NCI-H748 (cell line): ENCODE measurements at regions not wholly inside any gene's neighbourhood (a gene's known extent, or its start where the extent isn't known, plus 50 kb on each side); places are given as distances from the start of the nearest gene placed in this dataset.

Experiments used
- DNase-seq: peaks from one replicate; lab custom pipeline; 2025; ENCODE audit not compliant: unreplicated experiment; lab: John Stamatoyannopoulos, UW

GRCh38 chr19:28019901-28020300 lies 1193.0 kb downstream of the UQCRFS1 start:
- no peak for DNase-seq

DNA sequence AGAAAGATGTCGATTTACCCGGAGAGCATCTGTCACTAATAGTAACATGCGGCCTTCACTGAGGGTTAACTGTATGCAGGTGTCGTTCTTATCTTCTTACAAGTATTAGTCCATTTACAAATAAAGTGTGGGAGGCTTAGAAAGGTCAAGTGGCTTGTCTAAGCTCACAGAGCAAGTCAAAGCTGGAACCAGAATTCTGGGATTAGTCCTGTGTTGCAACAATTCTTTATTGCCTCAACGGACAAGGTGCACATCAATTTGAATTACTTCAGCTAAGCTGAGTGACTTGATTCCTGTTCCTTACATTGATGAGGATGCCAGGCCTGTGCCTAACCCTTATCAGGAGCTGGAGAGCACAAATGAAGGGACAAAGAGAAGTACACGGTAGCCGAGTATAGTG lies 1193.6 kb downstream of the UQCRFS1 start:
- no peak for DNase-seq

GRCh38 chr19:28018499-28018898 lies 1194.5 kb downstream of the UQCRFS1 start:
- DNase-seq = no peak

DNA sequence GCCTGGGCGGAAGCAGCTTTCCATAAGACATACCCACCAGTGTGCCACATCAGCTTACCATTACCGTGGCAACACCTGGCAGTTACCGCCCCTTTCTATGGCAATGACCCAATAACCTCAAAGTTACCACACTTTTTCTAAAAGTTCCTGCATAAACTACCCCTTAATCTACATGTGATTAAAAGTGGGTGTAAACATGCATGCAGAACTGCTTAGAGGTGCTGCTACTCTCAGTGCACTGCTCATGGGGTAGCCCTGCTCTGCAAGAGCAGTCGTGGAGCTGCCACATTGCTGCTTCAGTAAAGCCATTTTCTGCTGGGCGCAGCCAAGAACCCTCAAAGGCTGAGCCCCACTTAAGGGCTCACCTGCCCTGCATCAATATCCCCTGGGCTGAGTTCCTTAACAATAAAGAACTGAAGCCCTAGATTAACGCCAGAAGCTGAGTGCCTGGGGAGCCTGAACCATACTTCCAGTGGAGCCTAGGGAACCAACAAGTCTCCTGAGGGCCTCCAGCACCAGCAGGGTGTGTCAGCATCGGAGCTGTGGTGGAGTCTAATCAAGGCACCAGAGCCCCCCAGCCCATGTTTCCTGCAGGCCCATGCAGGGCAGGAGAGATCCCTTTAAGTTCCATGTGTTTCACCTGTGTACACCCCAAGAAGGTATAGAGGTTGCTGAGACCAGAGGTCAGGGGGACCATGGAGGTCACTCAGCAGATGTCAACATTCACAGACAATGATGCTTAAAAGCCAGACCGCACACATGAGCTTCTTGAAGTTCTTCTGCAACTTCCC lies 1198.1 kb downstream of the UQCRFS1 start:
- no peak for DNase-seq

- DNase-seq = no peak
Measured at GRCh38 chr19:28012361-28012760, 1200.6 kb downstream of the UQCRFS1 start.

GRCh38 chr19:28010656-28011055 lies 1202.3 kb downstream of the UQCRFS1 start:
- DNase-seq = no peak

GRCh38 chr19:28009696-28010095 lies 1203.3 kb downstream of the UQCRFS1 start:
- no peak for DNase-seq

DNA sequence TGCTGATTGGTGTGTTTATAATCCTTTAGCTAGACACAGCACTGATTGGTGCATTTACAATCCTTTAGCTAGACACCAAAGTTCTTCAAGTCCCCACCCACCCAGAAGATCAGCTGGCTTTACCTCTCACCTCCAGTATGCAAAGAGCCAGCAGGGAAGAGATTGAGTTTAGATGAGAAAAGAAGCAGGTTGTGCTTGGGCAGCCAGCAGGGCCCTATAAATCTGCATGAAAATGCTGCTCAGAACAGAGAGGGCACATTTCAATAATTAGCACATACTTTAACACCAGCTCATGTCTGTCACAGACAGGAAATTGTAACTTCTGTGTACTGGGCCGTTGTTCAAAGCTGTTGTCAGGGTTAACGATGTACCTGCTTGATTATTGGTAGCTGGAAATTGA lies 1204.3 kb downstream of the UQCRFS1 start:
- no peak for DNase-seq

- DNase-seq = no peak
Measured at GRCh38 chr19:28003543-28003942, 1209.4 kb downstream of the UQCRFS1 start.

DNA sequence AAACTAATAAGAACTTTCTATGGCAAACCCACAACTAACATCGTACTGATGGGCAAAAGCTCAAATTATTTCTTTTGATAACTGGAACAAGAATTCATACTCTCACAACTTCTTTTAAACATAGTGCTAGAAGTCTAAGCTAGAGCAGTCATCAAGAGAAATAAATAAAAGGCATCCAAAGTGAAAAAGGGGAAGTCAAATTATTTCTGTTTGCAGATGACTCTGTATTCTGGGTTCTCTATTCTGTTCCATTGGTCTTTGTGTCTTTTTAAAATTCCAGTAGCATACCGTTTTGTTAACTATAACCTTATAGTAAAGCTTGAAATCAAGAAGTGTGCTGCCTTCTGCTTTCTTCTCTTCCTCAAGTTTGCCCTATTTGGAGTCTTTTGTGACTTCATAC lies 1215.9 kb downstream of the UQCRFS1 start:
- no peak for DNase-seq

DNA sequence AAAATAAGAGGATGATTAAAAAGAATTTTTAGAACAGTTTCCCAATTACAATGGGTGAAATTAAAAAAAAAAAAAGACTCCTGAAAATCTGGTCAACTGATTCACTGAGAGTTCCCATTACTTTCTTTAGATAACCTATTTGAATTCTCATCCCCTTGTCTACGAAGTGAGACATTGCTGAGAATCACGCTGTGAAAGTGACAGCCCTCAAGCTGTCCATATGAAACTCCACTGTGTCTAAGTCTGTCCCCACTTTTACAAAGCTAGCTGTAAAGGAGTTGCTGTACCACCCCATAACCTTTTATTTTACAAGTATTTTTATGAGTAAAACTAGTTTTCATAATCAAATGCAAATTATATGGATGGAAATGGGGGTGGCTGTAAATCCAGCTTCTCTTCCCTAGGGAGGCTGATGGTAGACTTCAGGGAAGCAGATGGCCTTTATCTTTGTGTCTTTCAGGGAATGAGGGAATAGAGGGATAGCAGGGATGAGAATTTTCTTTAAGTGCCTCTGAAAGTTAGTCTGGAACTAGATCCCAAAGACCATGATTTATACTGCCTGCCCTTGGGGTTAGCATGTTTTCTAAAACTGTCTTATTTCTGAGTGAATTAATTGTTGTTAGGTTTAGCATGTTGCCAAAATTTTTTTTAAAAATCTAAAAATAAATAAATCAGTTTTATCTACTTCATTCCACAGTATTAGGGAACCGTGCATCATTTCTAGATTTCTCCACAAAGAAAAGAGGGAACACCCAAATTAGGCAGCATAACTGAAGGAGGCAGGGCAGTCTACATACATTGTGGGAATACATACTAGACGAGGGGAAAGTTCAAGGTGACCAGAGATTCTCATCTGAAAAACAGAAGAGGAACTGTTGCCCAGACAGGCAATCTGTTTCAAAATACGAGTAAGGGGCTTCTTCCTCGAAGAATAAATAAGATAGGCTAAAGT lies 1219.1 kb downstream of the UQCRFS1 start:
- DNase-seq = no peak

DNA sequence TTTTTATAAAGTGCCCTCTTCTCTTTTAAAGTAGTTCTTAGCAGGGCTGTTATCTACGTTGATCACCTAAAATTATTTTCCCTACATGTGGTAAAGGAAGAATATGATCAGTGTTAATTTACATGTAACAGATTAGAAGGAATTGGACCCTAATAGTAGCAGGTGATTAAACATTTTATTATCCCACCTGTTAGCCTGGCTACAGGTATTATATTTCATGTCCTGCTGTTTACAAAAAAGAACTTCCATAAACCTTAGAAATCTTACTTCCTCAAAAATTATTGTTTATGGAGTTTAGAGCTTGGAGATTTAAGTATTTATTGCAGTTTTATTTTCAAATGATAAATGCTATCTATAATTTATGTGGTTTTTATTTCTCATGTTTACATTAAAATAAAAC lies 1226.7 kb downstream of the UQCRFS1 start:
- DNase-seq = no peak

- DNase-seq = no peak
Measured at GRCh38 chr19:27975419-27976005, 1237.4 kb downstream of the UQCRFS1 start.

DNA sequence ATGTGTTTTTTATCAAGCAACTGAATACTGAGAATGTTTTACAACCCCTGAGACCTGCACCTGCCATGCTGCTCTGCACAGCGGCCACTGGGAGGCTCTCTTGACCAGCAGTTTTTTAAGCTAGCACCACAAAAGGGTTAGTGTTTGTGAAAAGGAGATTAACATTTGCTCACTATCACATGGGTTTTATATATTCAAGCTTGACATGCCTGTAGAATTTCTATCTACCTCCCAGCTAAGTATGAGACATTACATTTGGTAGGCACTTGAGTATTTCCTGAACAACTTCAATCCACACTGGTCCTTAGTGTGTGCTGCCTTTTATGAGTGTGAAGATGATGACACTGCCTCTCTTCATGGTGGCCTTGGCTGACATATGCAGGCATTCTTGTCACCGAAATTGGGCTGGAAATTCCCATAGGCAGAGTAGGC lies 1238.9 kb downstream of the UQCRFS1 start:
- peak; percentile 24 for DNase-seq

DNA sequence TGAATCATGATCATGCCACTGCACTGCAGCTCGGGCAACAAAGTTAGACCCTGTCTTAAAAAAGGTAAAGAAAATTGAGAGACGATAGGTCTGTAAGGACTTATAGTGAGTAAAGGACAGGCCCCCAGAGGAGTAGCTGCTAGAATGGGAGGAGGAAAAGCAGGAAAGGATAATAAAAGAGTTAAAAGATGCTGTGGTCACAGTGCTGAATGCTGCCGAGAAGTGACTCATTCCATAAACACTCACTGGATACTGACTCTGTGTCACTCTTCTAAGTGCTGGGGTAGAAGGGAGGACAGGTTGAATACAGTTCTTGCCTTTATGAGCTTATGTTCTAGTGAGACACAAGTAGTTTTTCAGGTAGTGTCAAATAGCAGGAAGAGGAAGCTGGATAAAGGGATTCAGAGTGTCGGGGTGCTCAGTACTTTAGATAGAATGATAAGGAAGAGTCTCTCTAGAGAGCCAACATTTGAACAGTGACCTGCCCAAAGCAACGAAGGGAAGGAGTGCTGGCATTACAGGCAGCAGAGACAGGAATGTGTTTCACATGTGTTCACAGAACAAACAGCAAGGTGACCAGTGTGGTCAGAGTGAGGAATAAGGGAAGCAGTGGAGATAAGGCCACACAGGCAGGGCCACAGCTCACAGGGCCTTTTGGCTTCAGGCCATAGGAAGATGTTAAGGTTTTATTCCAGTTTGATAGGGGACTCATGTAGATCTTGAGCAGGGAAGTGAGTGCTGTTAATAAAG lies 1240.5 kb downstream of the UQCRFS1 start:
- DNase-seq = no peak

- DNase-seq = no peak
Measured at GRCh38 chr19:27971869-27972268, 1241.1 kb downstream of the UQCRFS1 start.

- no peak for DNase-seq
Measured at GRCh38 chr19:27971071-27971470, 1241.9 kb downstream of the UQCRFS1 start.

DNA sequence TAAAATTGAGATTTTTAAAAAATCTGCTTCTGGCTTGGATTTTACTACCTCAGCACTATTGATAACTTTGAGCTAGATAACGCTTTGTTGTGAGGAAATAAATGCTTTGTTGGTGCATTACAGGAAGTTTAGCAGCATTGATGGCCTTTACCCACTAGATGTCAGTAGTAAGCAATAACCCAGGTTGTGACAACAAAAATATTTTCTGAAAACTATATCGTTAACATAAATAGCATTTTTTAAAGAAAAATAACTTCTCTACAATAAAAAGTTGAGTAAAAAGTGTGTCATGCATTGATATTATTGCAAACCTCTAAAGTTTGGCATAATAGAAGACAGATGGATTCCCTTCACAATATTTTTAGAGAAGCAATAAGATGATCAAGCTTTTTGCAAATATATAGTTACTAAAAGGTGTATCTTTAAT lies 1246.5 kb downstream of the UQCRFS1 start:
- peak; percentile 8 for DNase-seq

DNA sequence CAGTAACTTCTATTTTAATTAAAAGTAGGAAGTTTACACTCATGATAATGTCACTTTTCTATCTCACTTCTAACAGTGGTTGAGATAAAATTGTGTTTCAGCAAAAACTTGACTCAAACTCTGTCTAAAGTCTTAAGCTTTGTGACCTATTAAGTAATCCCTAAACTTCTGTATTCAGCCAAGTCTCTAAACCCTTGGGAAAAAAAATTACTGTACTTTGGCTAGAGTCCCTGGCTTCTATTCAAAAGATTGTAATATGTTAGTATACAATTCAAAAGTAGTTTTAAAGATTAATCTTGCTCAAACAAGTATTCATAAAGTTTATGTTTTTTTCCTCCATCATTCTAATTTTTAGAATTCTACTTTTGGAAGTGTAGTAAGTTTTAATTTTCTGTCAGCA lies 1248.8 kb downstream of the UQCRFS1 start:
- no peak for DNase-seq

DNA sequence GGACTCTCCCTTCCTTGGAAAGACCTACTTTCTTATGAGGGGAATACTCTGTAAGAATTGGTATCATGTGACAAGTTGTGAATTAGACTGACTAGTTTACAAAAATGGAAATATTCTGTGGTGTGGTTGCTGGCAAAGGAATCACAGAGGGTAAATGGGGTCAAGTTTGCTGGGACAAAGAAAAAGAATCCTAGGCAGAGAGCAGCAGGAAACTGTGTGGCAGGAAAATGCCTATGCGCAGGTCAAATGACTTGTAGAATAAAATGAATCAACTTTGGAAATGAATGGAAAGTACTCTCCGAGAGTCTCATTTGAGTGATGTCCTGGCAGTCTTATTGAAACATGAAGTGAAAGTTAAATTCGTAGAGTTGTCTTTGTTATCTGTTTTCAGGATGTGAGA lies 1250.7 kb downstream of the UQCRFS1 start:
- DNase-seq = no peak
